Common myeloid progenitor, CD34-positive (primary cell): ENCODE measurements at regions not wholly inside any gene's neighbourhood (a gene's known extent, or its start where the extent isn't known, plus 50 kb on each side); places are given as distances from the start of the nearest gene placed in this dataset.

Source experiments
- CTCF ChIA-PET: fragments of 350-600 bp; sonication (Branson Sonifier 250); formaldehyde crosslinking; loops from one replicate; lab custom pipeline; 2021; ENCODE audit warnings: antibody characterized with exemption; lab: Charles Lee
- POLR2A ChIA-PET: fragments of 350-600 bp; sonication (Branson Sonifier 250); formaldehyde crosslinking; loops from one replicate; lab custom pipeline; 2021; ENCODE audit warnings: antibody characterized with exemption; lab: Charles Lee
- DNase-seq, 3 donors: peaks; one replicate each; pipeline versions ENCODE4 v3.0.0 to v3.0.0-alpha.2; 2013
- H3K27ac ChIP-seq, 2 experiments: 1 replicate in 1 of 2; 2 replicates in 1 of 2; pipeline ENCODE4 v1.7.0; 2013; ENCODE audit warnings: inconsistent platforms in 2 of 2, low read length in 2 of 2, mild to moderate bottlenecking in 2 of 2, low read depth in 1 of 2, moderate library complexity in 1 of 2; ENCODE audit not compliant: severe bottlenecking in 2 of 2, insufficient read depth in 1 of 2, poor library complexity in 1 of 2
- H3K27me3 ChIP-seq, 5 experiments: replicated peaks in 2 of 5; 1 replicate in 3 of 5; 2 replicates in 2 of 5; pipeline versions ENCODE4 v1.6.1 to v1.7.0; 2013; ENCODE audit warnings: low read length in 4 of 5, mild to moderate bottlenecking in 2 of 5, moderate library complexity in 2 of 5, inconsistent platforms in 1 of 5; ENCODE audit not compliant: insufficient read depth in 5 of 5, control insufficient read depth in 4 of 5
- H3K36me3 ChIP-seq, 4 experiments: 1 replicate in 2 of 4; 2 replicates in 2 of 4; pipeline versions ENCODE4 v1.6.1 to v1.7.0; 2013; ENCODE audit warnings: low read length in 3 of 4, control low read depth in 1 of 4, mild to moderate bottlenecking in 1 of 4; ENCODE audit not compliant: control insufficient read depth in 4 of 4, insufficient read depth in 4 of 4
- H3K4me1 ChIP-seq, 4 experiments: 1 replicate in 3 of 4; 2 replicates in 1 of 4; pipeline versions ENCODE4 v1.6.1 to v1.7.1; 2013; ENCODE audit warnings: low read length in 3 of 4, mild to moderate bottlenecking in 3 of 4, control low read depth in 1 of 4, inconsistent platforms in 1 of 4, moderate library complexity in 1 of 4; ENCODE audit not compliant: control insufficient read depth in 4 of 4, insufficient read depth in 4 of 4; ENCODE audit errors: control extremely low read depth in 1 of 4
- H3K4me3 ChIP-seq, 7 experiments: 1 replicate in 4 of 7; 2 replicates in 3 of 7; pipeline versions ENCODE4 v1.5.1 to v1.7.0; 2013; ENCODE audit warnings: mild to moderate bottlenecking in 7 of 7, low read length in 6 of 7, moderate library complexity in 6 of 7, inconsistent platforms in 2 of 7, low read depth in 2 of 7, control low read depth in 1 of 7; ENCODE audit not compliant: insufficient read depth in 4 of 7, control insufficient read depth in 1 of 7; ENCODE audit errors: extremely low read depth in 1 of 7
- H3K9me3 ChIP-seq, 5 experiments: 1 replicate in 4 of 5; 2 replicates in 1 of 5; pipeline versions ENCODE4 v1.6.1 to v1.7.1; 2013; ENCODE audit warnings: low read length in 4 of 5, mild to moderate bottlenecking in 2 of 5, inconsistent platforms in 1 of 5, low read depth in 1 of 5, moderate library complexity in 1 of 5; ENCODE audit not compliant: control insufficient read depth in 4 of 5, insufficient read depth in 2 of 5; ENCODE audit errors: control extremely low read depth in 1 of 5
- WGBS: methylation state at CpG from one replicate; pipeline ENCODE4 v1.1.5; 2013; ENCODE audit not compliant: insufficient coverage; 5-methylcytosine and 5-hydroxymethylcytosine counted together

- H3K27ac ChIP-seq: no peak overlapping the region
- H3K4me3 ChIP-seq: no peak overlapping the region
- H3K9me3 ChIP-seq: no peaks in the 10 kb centered on the region
- POLR2A ChIA-PET: no interaction called here
- no peaks in the 10 kb centered on the region for H3K36me3 ChIP-seq
- DNase-seq: no peak
- H3K27me3 ChIP-seq: no peaks in the 10 kb centered on the region
- CTCF ChIA-PET: interaction anchor here (0.9 kb wide), 1 partner anchor 9 kb away, joined by 4 read pairs; no protein-coding TSS in a partner anchor
- no peaks in the 10 kb centered on the region for H3K4me1 ChIP-seq
- WGBS: 100% methylated on average over 2 of the region's 2 CpGs
These were observed 50.4 kb upstream of the PRSS23 start for GRCh38 chr11:86749821-86750401.

- ChIA-PET POLR2A (no interaction called here), CTCF (interaction anchor here (0.9 to 1.3 kb wide), 2 partner anchors 9 to 12 kb away, joined by 4 read pairs; no protein-coding TSS in a partner anchor)
- no peak overlapping the region for H3K4me3 ChIP-seq
- no CpG with 5 or more reads among the region's 3 CpGs for WGBS
- no peak for DNase-seq
- peaks cover 0 to 3% (median 0%) of the 10 kb centered on the region in 5 experiments for H3K9me3 ChIP-seq
- H3K27ac ChIP-seq: no peak overlapping the region
- no peaks in the 10 kb centered on the region for H3K36me3 ChIP-seq
- no peaks in the 10 kb centered on the region for H3K27me3 ChIP-seq
- no peaks in the 10 kb centered on the region for H3K4me1 ChIP-seq
These were observed 51.0 kb upstream of the PRSS23 start for GRCh38 chr11:86749376-86749775.

GRCh38 chr11:86748296-86748695, 52.0 kb upstream of the PRSS23 start:
- no peak overlapping the region for H3K4me3 ChIP-seq
- H3K4me1 ChIP-seq: peaks cover 0 to 2% (median 0%) of the 10 kb centered on the region in 4 experiments
- H3K9me3 ChIP-seq: peaks cover 0 to 3% (median 0%) of the 10 kb centered on the region in 5 experiments
- ChIA-PET CTCF (interaction anchor here (1.3 kb wide), 1 partner anchor 13 kb away, joined by 4 read pairs; no protein-coding TSS in a partner anchor), POLR2A (no interaction called here)
- H3K27ac ChIP-seq: no peak overlapping the region
- WGBS: 93% methylated on average over 4 of the region's 4 CpGs
- no peaks in the 10 kb centered on the region for H3K36me3 ChIP-seq
- H3K27me3 ChIP-seq: no peaks in the 10 kb centered on the region
- DNase-seq: no peak

- H3K4me3 ChIP-seq: no peak overlapping the region
- no peaks in the 10 kb centered on the region for H3K27me3 ChIP-seq
- H3K27ac ChIP-seq: no peak overlapping the region
- H3K4me1 ChIP-seq: peaks cover 0 to 2% (median 0%) of the 10 kb centered on the region in 4 experiments
- ChIA-PET CTCF (interaction anchor here (1.3 kb wide), 1 partner anchor 14 kb away, joined by 4 read pairs; no protein-coding TSS in a partner anchor), POLR2A (no interaction called here)
- H3K36me3 ChIP-seq: no peaks in the 10 kb centered on the region
- H3K9me3 ChIP-seq: peaks cover 0 to 3% (median 0%) of the 10 kb centered on the region in 5 experiments
- 100% methylated on average over 3 of the region's 3 CpGs for WGBS
- DNase-seq: no peak
These were observed 52.5 kb upstream of the PRSS23 start for GRCh38 chr11:86747801-86748200.

GRCh38 chr11:86746514-86746913, 53.8 kb upstream of the PRSS23 start:
- Histone ChIP-seq H3K9me3 (peaks cover 0 to 3% (median 0%) of the 10 kb centered on the region in 5 experiments), H3K27ac (no peak overlapping the region), H3K4me3 (no peak overlapping the region), H3K27me3 (no peaks in the 10 kb centered on the region), H3K36me3 (no peaks in the 10 kb centered on the region), H3K4me1 (peaks cover 0 to 2% (median 0%) of the 10 kb centered on the region in 4 experiments)
- DNase-seq: no peak
- WGBS: 97% methylated on average over 3 of the region's 3 CpGs
- POLR2A ChIA-PET: no interaction called here
- CTCF ChIA-PET: interaction anchor here (1.3 kb wide), 1 partner anchor 9 kb away, joined by 4 read pairs; no protein-coding TSS in a partner anchor

GRCh38 chr11:86745571-86745970, 54.8 kb upstream of the PRSS23 start:
- H3K4me1 ChIP-seq: peaks cover 0 to 7% (median 0%) of the 10 kb centered on the region in 4 experiments
- no peaks in the 10 kb centered on the region for H3K36me3 ChIP-seq
- H3K27ac ChIP-seq: no peak overlapping the region
- WGBS: 100% methylated on average over 1 of the region's 2 CpGs
- peaks cover 0 to 3% (median 0%) of the 10 kb centered on the region in 5 experiments for H3K9me3 ChIP-seq
- ChIA-PET CTCF (interaction anchor here (1.3 kb wide), 1 partner anchor 10 kb away, joined by 4 read pairs; no protein-coding TSS in a partner anchor), POLR2A (no interaction called here)
- H3K4me3 ChIP-seq: no peak overlapping the region
- DNase-seq: no peak
- no peaks in the 10 kb centered on the region for H3K27me3 ChIP-seq
